H1 (cell line): ENCODE measurements at regions not wholly inside any gene's neighbourhood (a gene's known extent, or its start where the extent isn't known, plus 50 kb on each side); places are given as distances from the start of the nearest gene placed in this dataset.

Experiments
- CTCF ChIA-PET: fragments of 300-600 bp; sonication (Branson Sonifier 250); formaldehyde crosslinking; loops from one replicate; lab custom pipeline; 2021; ENCODE audit not compliant: partially characterized antibody; lab: Charles Lee
- POLR2A ChIA-PET: fragments of 300-600 bp; sonication (Branson Sonifier 250); formaldehyde crosslinking; loops from one replicate; lab custom pipeline; 2021; ENCODE audit warnings: inconsistent platforms; ENCODE audit not compliant: partially characterized antibody; lab: Charles Lee
- DNase-seq, 2 experiments: peaks; one replicate each; pipeline versions ENCODE4 v3.0.0 to v3.0.0-alpha.2; 2010 to 2022; ENCODE audit warnings: low spot score in 2 of 2, low read depth in 1 of 2, mixed read lengths in 1 of 2
- FAIRE-seq: peaks from 2 replicates; lab custom pipeline; 2011; peaks lifted over from hg19 to GRCh38; lab: Jason Lieb, UNC
- H2AFZ ChIP-seq: 2 replicates; pipeline ENCODE4 v1.8.1; 2012; ENCODE audit warnings: low read length, inconsistent platforms
- H2AK5ac ChIP-seq: 2 replicates; pipeline ENCODE4 v1.6.1; 2013; ENCODE audit warnings: low read depth, low read length
- H2BK120ac ChIP-seq: replicated peaks from 2 replicates; pipeline ENCODE3; 2013; ENCODE audit warnings: low read depth, low read length, inconsistent platforms
- H2BK12ac ChIP-seq: 2 replicates; pipeline ENCODE4 v1.6.1; 2013; ENCODE audit warnings: low read depth, low read length
- H2BK15ac ChIP-seq: 2 replicates; pipeline ENCODE4 v1.6.1; 2013; ENCODE audit warnings: low read length
- H2BK20ac ChIP-seq: 2 replicates; pipeline ENCODE4 v1.6.1; 2013; ENCODE audit warnings: low read length
- H2BK5ac ChIP-seq: 2 replicates; pipeline ENCODE4 v1.6.1; 2013; ENCODE audit warnings: low read depth, low read length
- H3K14ac ChIP-seq: 2 replicates; pipeline ENCODE4 v1.6.1; 2013; ENCODE audit warnings: inconsistent platforms; ENCODE audit not compliant: insufficient read length
- H3K18ac ChIP-seq: 2 replicates; pipeline ENCODE4 v1.6.1; 2013; ENCODE audit warnings: low read length; ENCODE audit errors: extremely low read depth
- H3K23ac ChIP-seq: 2 replicates; pipeline ENCODE4 v1.6.1; 2013; ENCODE audit warnings: inconsistent platforms; ENCODE audit not compliant: insufficient read length
- H3K23me2 ChIP-seq: 2 replicates; pipeline ENCODE4 v1.6.1; 2013; ENCODE audit warnings: low read depth, low read length
- H3K27ac ChIP-seq: 2 replicates; pipeline ENCODE4 v1.6.1; 2011; ENCODE audit warnings: low read depth, low read length, inconsistent platforms
- H3K27me3 ChIP-seq, 4 experiments: replicated peaks in 1 of 4; 1 replicate in 1 of 4; 2 replicates in 3 of 4; pipeline versions ENCODE4 v1.6.1 to v1.8.1; 2011 to 2013; ENCODE audit warnings: low read length in 3 of 4, mild to moderate bottlenecking in 3 of 4, inconsistent platforms in 2 of 4, mixed read lengths in 2 of 4, moderate library complexity in 1 of 4; ENCODE audit not compliant: control insufficient read depth in 3 of 4, insufficient read depth in 3 of 4; ENCODE audit errors: extremely low read depth in 1 of 4
- H3K36me3 ChIP-seq, 4 experiments: 2 replicates each; pipeline versions ENCODE4 v1.6.1 to v1.8.1; 2011 to 2013; ENCODE audit warnings: mild to moderate bottlenecking in 4 of 4, low read length in 3 of 4, moderate library complexity in 2 of 4, control low read depth in 1 of 4, inconsistent platforms in 1 of 4; ENCODE audit not compliant: insufficient read depth in 4 of 4, control insufficient read depth in 2 of 4
- H3K4ac ChIP-seq: replicated peaks from 2 replicates; pipeline ENCODE3; 2013; ENCODE audit warnings: low read length, low read depth, mixed read lengths, inconsistent platforms; ENCODE audit not compliant: insufficient read length
- H3K4me1 ChIP-seq, 4 experiments: replicated peaks in 1 of 4; 1 replicate in 1 of 4; 2 replicates in 3 of 4; pipeline versions ENCODE4 v1.6.1 to v1.8.1; 2011 to 2013; ENCODE audit warnings: low read length in 3 of 4, inconsistent platforms in 2 of 4, mixed read lengths in 1 of 4; ENCODE audit not compliant: insufficient read depth in 4 of 4, control insufficient read depth in 3 of 4
- H3K4me2 ChIP-seq, 2 experiments: 2 replicates each; pipeline versions ENCODE4 v1.6.1 to v1.8.1; 2011 to 2013; ENCODE audit warnings: low read depth in 2 of 2, low read length in 2 of 2, control low read depth in 1 of 2, inconsistent platforms in 1 of 2, mild to moderate bottlenecking in 1 of 2; ENCODE audit not compliant: insufficient read depth in 1 of 2
- H3K4me3 ChIP-seq, 4 experiments: fragments of 200-600, 300-600 bp in 1 of 4; sonication (generic), shearing (Covaris generic), sonication (Bioruptor Twin) in 1 of 4; 2 replicates each; pipeline versions ENCODE4 v1.5.1 to v1.8.1; 2011 to 2016; ENCODE audit warnings: low read length in 4 of 4, low read depth in 3 of 4, control low read depth in 2 of 4, inconsistent platforms in 2 of 4, mild to moderate bottlenecking in 2 of 4, mixed read lengths in 1 of 4, moderate library complexity in 1 of 4; ENCODE audit not compliant: insufficient read depth in 2 of 4; ENCODE audit errors: extremely low read depth in 1 of 4
- H3K56ac ChIP-seq: replicated peaks from 2 replicates; pipeline ENCODE3; 2013; ENCODE audit warnings: low read depth, mild to moderate bottlenecking, mixed read lengths, low read length, inconsistent platforms; ENCODE audit not compliant: insufficient read length
- H3K79me1 ChIP-seq: 2 replicates; pipeline ENCODE4 v1.6.1; 2013; ENCODE audit warnings: low read depth, low read length, control low read depth
- H3K79me2 ChIP-seq, 2 experiments: 2 replicates each; pipeline versions ENCODE4 v1.6.1 to v1.8.1; 2012 to 2013; ENCODE audit warnings: low read length in 2 of 2, mild to moderate bottlenecking in 2 of 2, inconsistent platforms in 1 of 2; ENCODE audit not compliant: insufficient read depth in 2 of 2, control insufficient read depth in 1 of 2
- H3K9ac ChIP-seq, 4 experiments: replicated peaks in 1 of 4; 1 replicate in 1 of 4; 2 replicates in 3 of 4; pipeline versions ENCODE4 v1.6.1 to v1.8.1; 2011 to 2013; ENCODE audit warnings: low read depth in 3 of 4, low read length in 3 of 4, control low read depth in 2 of 4, mild to moderate bottlenecking in 2 of 4, moderate library complexity in 2 of 4, inconsistent platforms in 1 of 4; ENCODE audit errors: extremely low read depth in 1 of 4
- H3K9me3 ChIP-seq, 2 experiments: 2 replicates each; pipeline versions ENCODE4 v1.6.1 to v1.8.1; 2012 to 2013; ENCODE audit warnings: mild to moderate bottlenecking in 2 of 2, moderate library complexity in 2 of 2, control low read depth in 1 of 2, inconsistent platforms in 1 of 2, low read depth in 1 of 2, low read length in 1 of 2, mixed read lengths in 1 of 2; ENCODE audit not compliant: insufficient read depth in 2 of 2
- H4K20me1 ChIP-seq, 2 experiments: replicated peaks in 1 of 2; 2 replicates each; pipeline versions ENCODE3 to v1.8.1; 2011 to 2013; ENCODE audit warnings: inconsistent platforms in 2 of 2, low read length in 2 of 2, mild to moderate bottlenecking in 1 of 2; ENCODE audit not compliant: insufficient read depth in 2 of 2, control insufficient read depth in 1 of 2
- H4K5ac ChIP-seq: 2 replicates; pipeline ENCODE4 v1.6.1; 2013; ENCODE audit warnings: low read length, low read depth, mixed read lengths, inconsistent platforms; ENCODE audit not compliant: insufficient read length
- H4K8ac ChIP-seq: 2 replicates; pipeline ENCODE4 v1.8.0; 2013; ENCODE audit warnings: mild to moderate bottlenecking, moderate library complexity, low read length, inconsistent platforms; ENCODE audit not compliant: insufficient read depth; ENCODE audit errors: extremely low read depth
- H4K91ac ChIP-seq: replicated peaks from 2 replicates; pipeline ENCODE3; 2013; ENCODE audit warnings: low read length, mixed read lengths, inconsistent platforms; ENCODE audit not compliant: insufficient read length
- BCL11A ChIP-seq, 2 experiments: IDR thresholded peaks; one replicate each; pipeline ENCODE4 v1.6.1; 2011; ENCODE audit warnings: low read depth in 2 of 2, low read length in 2 of 2, mild to moderate bottlenecking in 2 of 2
- CBX8 ChIP-seq: fragments of 300-800, 300-1000 bp; sonication (generic); IDR thresholded peaks from 2 replicates; pipeline ENCODE4 v1.7.1; 2016; ENCODE audit warnings: low read depth, low read length, borderline replicate concordance
- CREB1 ChIP-seq: IDR thresholded peaks from 2 replicates; pipeline ENCODE4 v1.6.1; 2012; ENCODE audit warnings: inconsistent platforms
- EGR1 ChIP-seq: IDR thresholded peaks from 2 replicates; pipeline ENCODE4 v1.6.1; 2011; ENCODE audit warnings: low read depth, low read length, borderline replicate concordance
- FOSL1 ChIP-seq: IDR thresholded peaks from 2 replicates; pipeline ENCODE4 v1.6.1; 2011; ENCODE audit warnings: mild to moderate bottlenecking, low read depth, low read length, moderate library complexity; ENCODE audit not compliant: insufficient read depth
- GABPA ChIP-seq: IDR thresholded peaks from 2 replicates; pipeline ENCODE4 v1.6.1; 2011; ENCODE audit warnings: mild to moderate bottlenecking, low read length, moderate library complexity, borderline replicate concordance; ENCODE audit not compliant: insufficient read depth
- POU5F1 ChIP-seq: IDR thresholded peaks from 2 replicates; pipeline ENCODE4 v1.6.1; 2011; ENCODE audit warnings: low read depth, mild to moderate bottlenecking, low read length, moderate library complexity
- RNF2 ChIP-seq: fragments of 200-900, 300-1000 bp; sonication (generic); IDR thresholded peaks from 2 replicates; pipeline ENCODE4 v1.7.1; 2016; ENCODE audit warnings: borderline replicate concordance, low read depth, mild to moderate bottlenecking, antibody characterized with exemption, low read length; ENCODE audit not compliant: poor library complexity, severe bottlenecking; ENCODE audit errors: missing control alignments
- SIRT6 ChIP-seq: IDR thresholded peaks from one replicate; pipeline ENCODE4 v1.7.1; 2012; ENCODE audit warnings: low read length, inconsistent platforms
- TBP ChIP-seq: IDR thresholded peaks from 2 replicates; pipeline ENCODE4 v1.6.1; 2011; ENCODE audit warnings: low read depth, low read length, improper control_type of control experiment
- YY1 ChIP-seq: IDR thresholded peaks from 2 replicates; pipeline ENCODE4 v1.6.1; 2011; ENCODE audit warnings: low read depth, mild to moderate bottlenecking, low read length
- ZNF274 ChIP-seq: IDR thresholded peaks from 2 replicates; pipeline ENCODE4 v1.7.0; 2012; ENCODE audit warnings: low read length, borderline replicate concordance; ENCODE audit errors: extremely low read depth
- WGBS, 2 experiments: shearing (Covaris generic) in 1 of 2; methylation state at CpG; one replicate each; pipeline versions ENCODE4 v1.1.6 to v1.1.7; 2013 to 2015; ENCODE audit warnings: low lambda C conversion rate in 2 of 2, mixed read lengths in 2 of 2, inconsistent platforms in 1 of 2, low coverage in 1 of 2, missing lambda C conversion rate in 1 of 2; ENCODE audit not compliant: insufficient replicate concordance in 2 of 2, insufficient coverage in 1 of 2, insufficient read length in 1 of 2; ENCODE audit errors: extremely low coverage in 1 of 2, missing lambda C conversion rate in 1 of 2; 5-methylcytosine and 5-hydroxymethylcytosine counted together
- TF ChIP-seq, protein P1 (sequence below): IDR thresholded peaks from 2 replicates; pipeline ENCODE4 v1.6.1; 2011; ENCODE audit warnings: low read depth, mild to moderate bottlenecking, low read length; ENCODE audit not compliant: insufficient read depth

DNA sequence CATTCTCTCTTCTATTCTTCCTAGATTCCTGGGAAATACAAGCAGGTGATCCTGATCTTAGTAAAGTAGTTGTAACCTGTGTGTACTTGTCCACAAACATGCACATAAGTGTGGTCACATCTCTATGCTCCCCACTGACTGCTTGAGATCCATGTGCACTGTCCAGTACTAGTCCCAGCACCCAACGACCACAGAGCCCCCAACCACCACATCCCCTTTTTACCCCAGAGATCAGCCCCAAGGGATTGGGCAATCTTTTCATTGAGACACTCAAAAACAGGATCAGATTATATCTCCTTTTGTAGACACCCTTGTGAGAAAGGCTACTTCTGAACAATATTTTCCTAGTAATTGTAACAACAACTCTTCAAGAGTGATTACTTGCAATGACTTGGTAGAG, 240.6 kb downstream of the ACTL7B start:
- Histone ChIP-seq H3K14ac (no peak overlapping the region), H3K79me2 (no peaks in the 10 kb centered on the region), H3K4me3 (no peak overlapping the region), H2BK120ac (no peak overlapping the region), H3K9me3 (no peaks in the 10 kb centered on the region; a peak in 1 of 4 replicates), H3K9ac (no peak overlapping the region), H4K8ac (no peak overlapping the region), H3K4me2 (no peak overlapping the region), H3K4ac (no peak overlapping the region), H3K18ac (no peak overlapping the region), H3K23ac (no peak overlapping the region), H2BK20ac (no peak overlapping the region), H4K91ac (no peak overlapping the region), H2AFZ (no peak overlapping the region), H3K27me3 (no peaks in the 10 kb centered on the region), H2BK5ac (no peak overlapping the region), H2BK15ac (no peak overlapping the region), H3K36me3 (no peaks in the 10 kb centered on the region), H3K79me1 (no peaks in the 10 kb centered on the region), H3K4me1 (no peaks in the 10 kb centered on the region), H3K27ac (no peak overlapping the region), H2AK5ac (no peak overlapping the region), H3K23me2 (no peaks in the 10 kb centered on the region), H2BK12ac (no peak overlapping the region), H4K5ac (no peak overlapping the region), H4K20me1 (no peaks in the 10 kb centered on the region), H3K56ac (no peak overlapping the region)
- ChIA-PET POLR2A (no interaction called here), CTCF (no interaction called here)
- DNase-seq (no peak), FAIRE-seq (no peak)
- 90% methylated on average over 1 of the region's 1 CpG; no CpG with 5 or more reads in 1 of the 2 experiments for WGBS, 2 experiments
- TF ChIP-seq POU5F1 = no peak
- TF ChIP-seq, protein P1, sequence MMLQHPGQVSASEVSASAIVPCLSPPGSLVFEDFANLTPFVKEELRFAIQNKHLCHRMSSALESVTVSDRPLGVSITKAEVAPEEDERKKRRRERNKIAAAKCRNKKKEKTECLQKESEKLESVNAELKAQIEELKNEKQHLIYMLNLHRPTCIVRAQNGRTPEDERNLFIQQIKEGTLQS = no peak
- TF ChIP-seq RNF2 = no peak
- TF ChIP-seq EGR1 = no peak
- no peak for TF ChIP-seq CBX8
- TF ChIP-seq SIRT6 = no peak
- no peak for TF ChIP-seq GABPA
- no peak for TF ChIP-seq ZNF274
- TF ChIP-seq FOSL1 = no peak
- TF ChIP-seq YY1 = no peak
- no peak for TF ChIP-seq BCL11A (IDR thresholded peaks at IDR 0.05; ENCODE audit: low read depth in 2 of 2, low read length in 2 of 2)
- TF ChIP-seq TBP = no peak
- TF ChIP-seq CREB1 = no peak
